ENCODE measurements at regions not wholly inside any gene's neighbourhood (a gene's known extent, or its start where the extent isn't known, plus 50 kb on each side); places are given as distances from the start of the nearest gene placed in this dataset.

DNA sequence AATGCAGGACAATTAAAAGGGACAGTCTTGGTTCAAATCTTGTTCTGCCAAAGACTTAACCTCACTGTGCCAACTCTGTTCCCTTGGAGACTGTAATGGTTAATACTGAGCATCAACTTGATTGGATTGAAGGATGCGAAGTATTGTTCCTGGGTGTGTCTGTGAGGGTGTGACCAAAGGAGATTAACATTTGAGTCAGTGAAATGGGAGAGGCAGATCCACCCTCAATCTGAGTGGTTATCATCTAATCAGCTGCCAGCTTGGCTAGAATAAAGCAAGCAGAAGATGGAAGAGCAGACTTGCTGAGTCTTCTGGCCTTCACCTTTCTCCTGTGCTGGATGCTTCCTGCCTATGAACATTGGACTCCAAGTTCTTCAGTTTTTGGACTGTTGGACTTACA lies 474.4 kb downstream of the CD83 start:
- TF ChIP-seq ZNF24 (tag by site-specific recombination; IDR thresholded peaks at IDR 0.05) (no peak), ZNF155 (tag by site-specific recombination; IDR thresholded peaks at IDR 0.05) (no peak), ZNF394 (tag by site-specific recombination; IDR thresholded peaks at IDR 0.05; ENCODE audit: borderline replicate concordance) (no peak), ZNF623 (tag by site-specific recombination; IDR thresholded peaks at IDR 0.05) (no peak), ZNF629 (tag by site-specific recombination; IDR thresholded peaks at IDR 0.05) (no peak), ZIC2 (tag by site-specific recombination; IDR thresholded peaks at IDR 0.05) (no peak)
- TF ChIP-seq, protein P1, sequence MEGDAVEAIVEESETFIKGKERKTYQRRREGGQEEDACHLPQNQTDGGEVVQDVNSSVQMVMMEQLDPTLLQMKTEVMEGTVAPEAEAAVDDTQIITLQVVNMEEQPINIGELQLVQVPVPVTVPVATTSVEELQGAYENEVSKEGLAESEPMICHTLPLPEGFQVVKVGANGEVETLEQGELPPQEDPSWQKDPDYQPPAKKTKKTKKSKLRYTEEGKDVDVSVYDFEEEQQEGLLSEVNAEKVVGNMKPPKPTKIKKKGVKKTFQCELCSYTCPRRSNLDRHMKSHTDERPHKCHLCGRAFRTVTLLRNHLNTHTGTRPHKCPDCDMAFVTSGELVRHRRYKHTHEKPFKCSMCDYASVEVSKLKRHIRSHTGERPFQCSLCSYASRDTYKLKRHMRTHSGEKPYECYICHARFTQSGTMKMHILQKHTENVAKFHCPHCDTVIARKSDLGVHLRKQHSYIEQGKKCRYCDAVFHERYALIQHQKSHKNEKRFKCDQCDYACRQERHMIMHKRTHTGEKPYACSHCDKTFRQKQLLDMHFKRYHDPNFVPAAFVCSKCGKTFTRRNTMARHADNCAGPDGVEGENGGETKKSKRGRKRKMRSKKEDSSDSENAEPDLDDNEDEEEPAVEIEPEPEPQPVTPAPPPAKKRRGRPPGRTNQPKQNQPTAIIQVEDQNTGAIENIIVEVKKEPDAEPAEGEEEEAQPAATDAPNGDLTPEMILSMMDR (tag by site-specific recombination; IDR thresholded peaks at IDR 0.05), result no peak
- TF ChIP-seq, protein P2, sequence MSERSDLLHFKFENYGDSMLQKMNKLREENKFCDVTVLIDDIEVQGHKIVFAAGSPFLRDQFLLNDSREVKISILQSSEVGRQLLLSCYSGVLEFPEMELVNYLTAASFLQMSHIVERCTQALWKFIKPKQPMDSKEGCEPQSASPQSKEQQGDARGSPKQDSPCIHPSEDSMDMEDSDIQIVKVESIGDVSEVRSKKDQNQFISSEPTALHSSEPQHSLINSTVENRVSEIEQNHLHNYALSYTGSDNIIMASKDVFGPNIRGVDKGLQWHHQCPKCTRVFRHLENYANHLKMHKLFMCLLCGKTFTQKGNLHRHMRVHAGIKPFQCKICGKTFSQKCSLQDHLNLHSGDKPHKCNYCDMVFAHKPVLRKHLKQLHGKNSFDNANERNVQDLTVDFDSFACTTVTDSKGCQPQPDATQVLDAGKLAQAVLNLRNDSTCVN (tag by site-specific recombination; optimal IDR thresholded peaks at IDR 0.05), result no peak
- TF ChIP-seq, protein P3, sequence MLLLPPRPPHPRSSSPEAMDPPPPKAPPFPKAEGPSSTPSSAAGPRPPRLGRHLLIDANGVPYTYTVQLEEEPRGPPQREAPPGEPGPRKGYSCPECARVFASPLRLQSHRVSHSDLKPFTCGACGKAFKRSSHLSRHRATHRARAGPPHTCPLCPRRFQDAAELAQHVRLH (tag by site-specific recombination; IDR thresholded peaks at IDR 0.05), result no peak
